ENCODE measurements at regions not wholly inside any gene's neighbourhood (a gene's known extent, or its start where the extent isn't known, plus 50 kb on each side); places are given as distances from the start of the nearest gene placed in this dataset.

DNA sequence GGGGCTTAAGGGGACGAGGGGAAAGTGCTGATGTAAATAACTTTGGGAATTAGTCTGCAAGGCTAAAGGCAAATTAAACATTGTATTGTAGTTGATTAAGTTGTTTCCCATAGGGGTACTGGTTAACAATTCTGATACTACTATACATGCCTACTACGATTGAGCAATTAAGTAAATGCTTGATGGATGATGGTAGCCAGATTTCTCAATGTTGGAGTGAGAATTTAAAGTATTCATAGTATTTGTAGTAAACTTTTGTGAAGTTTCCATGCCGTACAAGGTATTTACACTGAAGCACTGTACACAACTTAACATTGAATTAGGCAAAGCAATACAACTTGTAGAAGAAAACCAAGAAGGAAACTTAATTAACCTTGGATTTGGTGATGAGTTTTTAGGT lies 852.3 kb downstream of the QKI start:
- H3K4me1 ChIP-seq: no peaks in the 10 kb centered on the region
- no peak overlapping the region for H3K4me3 ChIP-seq
- H3K9me3 ChIP-seq (replicated peaks): no peaks in the 10 kb centered on the region
- DNase-seq: no peak
- no peaks in the 10 kb centered on the region for H3K36me3 ChIP-seq
- TF ChIP-seq CTCF (IDR thresholded peaks at IDR 0.05; ENCODE audit: borderline replicate concordance): no peak
- no peak overlapping the region for H3K27ac ChIP-seq (replicated peaks)
- H3K27me3 ChIP-seq (ENCODE audit: low read depth): no peaks in the 10 kb centered on the region
- intact Hi-C loops (cut with micrococcal nuclease): no loop called here

GRCh38 chr6:164262348-164262747 lies 847.8 kb downstream of the QKI start:
- TF ChIP-seq CTCF (IDR thresholded peaks at IDR 0.05; ENCODE audit: borderline replicate concordance): no peak
- DNase-seq: no peak
- H3K36me3 ChIP-seq: no peaks in the 10 kb centered on the region
- no peak overlapping the region for H3K4me3 ChIP-seq
- no peaks in the 10 kb centered on the region for H3K4me1 ChIP-seq
- no peak overlapping the region for H3K27ac ChIP-seq (replicated peaks)
- H3K9me3 ChIP-seq (replicated peaks): no peaks in the 10 kb centered on the region
- intact Hi-C loops (cut with micrococcal nuclease): no loop called here
- no peaks in the 10 kb centered on the region for H3K27me3 ChIP-seq (ENCODE audit: low read depth)

GRCh38 chr6:164258421-164258820 lies 843.9 kb downstream of the QKI start:
- no peaks in the 10 kb centered on the region for H3K4me1 ChIP-seq
- peaks cover 4% of the 10 kb centered on the region for H3K27me3 ChIP-seq (ENCODE audit: low read depth)
- no peak overlapping the region for H3K4me3 ChIP-seq
- H3K36me3 ChIP-seq: no peaks in the 10 kb centered on the region
- intact Hi-C loops (cut with micrococcal nuclease): no loop called here
- H3K27ac ChIP-seq (replicated peaks): no peak overlapping the region
- DNase-seq: no peak
- H3K9me3 ChIP-seq (replicated peaks): no peaks in the 10 kb centered on the region
- no peak for TF ChIP-seq CTCF (IDR thresholded peaks at IDR 0.05; ENCODE audit: borderline replicate concordance)

- H3K27ac ChIP-seq (replicated peaks): no peak overlapping the region
- H3K36me3 ChIP-seq: no peaks in the 10 kb centered on the region
- intact Hi-C loops (cut with micrococcal nuclease): no loop called here
- H3K4me1 ChIP-seq: peaks cover 5% of the 10 kb centered on the region
- H3K9me3 ChIP-seq (replicated peaks): no peaks in the 10 kb centered on the region
- H3K27me3 ChIP-seq (ENCODE audit: low read depth): peaks cover 8% of the 10 kb centered on the region
- TF ChIP-seq CTCF (IDR thresholded peaks at IDR 0.05; ENCODE audit: borderline replicate concordance): no peak
- DNase-seq: no peak
- H3K4me3 ChIP-seq: no peak overlapping the region
Observed at GRCh38 chr6:164252948-164253347, 838.4 kb downstream of the QKI start.

DNA sequence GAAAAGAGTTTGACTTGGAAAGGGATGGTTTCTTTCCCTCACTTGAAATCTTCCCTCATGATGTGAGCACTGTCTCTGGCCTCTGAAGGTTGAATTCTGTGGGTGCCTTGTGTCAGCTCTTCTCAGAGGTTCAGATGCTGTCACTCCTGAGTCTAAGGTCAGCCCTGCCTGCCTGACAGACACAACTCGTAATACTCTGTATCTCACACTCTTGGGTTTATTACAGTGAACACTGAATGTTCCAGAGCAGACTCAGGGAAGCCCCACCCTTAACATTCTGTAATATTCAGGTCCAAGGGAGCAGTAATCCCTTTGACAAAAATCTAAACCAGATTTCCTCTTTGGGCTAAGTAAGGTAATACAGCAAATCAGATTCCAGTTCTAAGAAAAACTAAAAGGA lies 837.8 kb downstream of the QKI start:
- intact Hi-C loops (cut with micrococcal nuclease): no loop called here
- TF ChIP-seq CTCF (IDR thresholded peaks at IDR 0.05; ENCODE audit: borderline replicate concordance): no peak
- no peaks in the 10 kb centered on the region for H3K9me3 ChIP-seq (replicated peaks)
- peaks cover 5% of the 10 kb centered on the region for H3K4me1 ChIP-seq
- H3K36me3 ChIP-seq: no peaks in the 10 kb centered on the region
- DNase-seq: no peak
- peaks cover 8% of the 10 kb centered on the region for H3K27me3 ChIP-seq (ENCODE audit: low read depth)
- H3K27ac ChIP-seq (replicated peaks): no peak overlapping the region
- H3K4me3 ChIP-seq: no peak overlapping the region

- no peak for TF ChIP-seq CTCF (IDR thresholded peaks at IDR 0.05; ENCODE audit: borderline replicate concordance)
- Histone ChIP-seq H3K27ac (replicated peaks) (no peak overlapping the region), H3K36me3 (no peaks in the 10 kb centered on the region), H3K4me1 (no peaks in the 10 kb centered on the region), H3K4me3 (no peak overlapping the region), H3K27me3 (ENCODE audit: low read depth) (no peaks in the 10 kb centered on the region), H3K9me3 (replicated peaks) (no peaks in the 10 kb centered on the region)
- intact Hi-C loops (cut with micrococcal nuclease): no loop called here
- no peak for DNase-seq
Observed at GRCh38 chr6:164247106-164247505, 832.6 kb downstream of the QKI start.

Data from left ventricle myocardium inferior (tissue), 1 donor.